ENCODE measurements at regions not wholly inside any gene's neighbourhood (a gene's known extent, or its start where the extent isn't known, plus 50 kb on each side); places are given as distances from the start of the nearest gene placed in this dataset.

- FAIRE-seq (no peak), DNase-seq (ENCODE audit: insufficient read length, low spot score) (no peak)
- TF ChIP-seq, protein P1, sequence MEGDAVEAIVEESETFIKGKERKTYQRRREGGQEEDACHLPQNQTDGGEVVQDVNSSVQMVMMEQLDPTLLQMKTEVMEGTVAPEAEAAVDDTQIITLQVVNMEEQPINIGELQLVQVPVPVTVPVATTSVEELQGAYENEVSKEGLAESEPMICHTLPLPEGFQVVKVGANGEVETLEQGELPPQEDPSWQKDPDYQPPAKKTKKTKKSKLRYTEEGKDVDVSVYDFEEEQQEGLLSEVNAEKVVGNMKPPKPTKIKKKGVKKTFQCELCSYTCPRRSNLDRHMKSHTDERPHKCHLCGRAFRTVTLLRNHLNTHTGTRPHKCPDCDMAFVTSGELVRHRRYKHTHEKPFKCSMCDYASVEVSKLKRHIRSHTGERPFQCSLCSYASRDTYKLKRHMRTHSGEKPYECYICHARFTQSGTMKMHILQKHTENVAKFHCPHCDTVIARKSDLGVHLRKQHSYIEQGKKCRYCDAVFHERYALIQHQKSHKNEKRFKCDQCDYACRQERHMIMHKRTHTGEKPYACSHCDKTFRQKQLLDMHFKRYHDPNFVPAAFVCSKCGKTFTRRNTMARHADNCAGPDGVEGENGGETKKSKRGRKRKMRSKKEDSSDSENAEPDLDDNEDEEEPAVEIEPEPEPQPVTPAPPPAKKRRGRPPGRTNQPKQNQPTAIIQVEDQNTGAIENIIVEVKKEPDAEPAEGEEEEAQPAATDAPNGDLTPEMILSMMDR (IDR thresholded peaks at IDR 0.05; ENCODE audit: insufficient read depth, missing control alignments) = no peak
Measured at GRCh38 chr12:90080616-90081015, 372.0 kb upstream of the ATP2B1 start.

DNA sequence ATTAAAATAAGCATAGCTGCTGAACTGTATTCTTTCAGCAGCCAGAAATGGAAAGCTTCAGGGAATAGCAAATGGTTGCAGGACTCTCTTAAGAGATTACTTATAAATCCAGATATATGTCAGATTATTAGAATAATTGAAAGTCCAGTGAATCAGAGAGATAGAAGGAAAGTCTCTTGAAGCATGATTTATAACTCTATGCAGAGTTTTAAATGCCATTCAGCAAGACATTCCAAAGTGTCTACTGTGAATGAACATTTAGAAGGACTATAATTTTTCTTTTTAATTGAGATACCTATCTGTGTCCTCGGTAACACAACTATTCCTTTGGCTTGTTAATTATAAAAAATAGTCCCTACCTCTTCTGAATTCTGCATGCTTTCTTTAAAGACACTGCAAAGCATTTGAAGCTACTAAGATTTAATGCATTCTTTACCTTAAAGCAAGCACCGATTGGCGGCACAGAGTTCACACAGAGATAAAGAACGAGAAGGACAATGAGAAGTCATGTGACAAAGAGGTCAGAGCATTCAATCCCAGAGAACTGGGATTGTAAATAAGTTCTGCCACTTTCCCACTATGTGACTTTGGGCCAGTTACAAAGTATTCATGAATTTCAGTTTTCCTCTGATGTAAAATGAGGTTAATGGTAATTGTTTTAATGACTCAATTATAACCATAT is 371.0 kb upstream of the ATP2B1 start:
- TF ChIP-seq, protein P1 (IDR thresholded peaks at IDR 0.05; ENCODE audit: insufficient read depth, missing control alignments) = no peak
- FAIRE-seq (no peak), DNase-seq (ENCODE audit: insufficient read length, low spot score) (no peak)

GRCh38 chr12:90078344-90078743 is 369.7 kb upstream of the ATP2B1 start:
- FAIRE-seq (no peak), DNase-seq (ENCODE audit: insufficient read length, low spot score) (no peak)
- TF ChIP-seq, protein P1 (IDR thresholded peaks at IDR 0.05; ENCODE audit: insufficient read depth, missing control alignments) = no peak

GRCh38 chr12:90077756-90078155 is 369.1 kb upstream of the ATP2B1 start:
- DNase-seq (ENCODE audit: insufficient read length, low spot score) (no peak), FAIRE-seq (no peak)
- TF ChIP-seq, protein P1 (IDR thresholded peaks at IDR 0.05; ENCODE audit: insufficient read depth, missing control alignments) = no peak

GRCh38 chr12:90076851-90077319 is 368.2 kb upstream of the ATP2B1 start:
- no peak for DNase-seq (ENCODE audit: insufficient read length, low spot score)
- TF ChIP-seq, protein P1 (IDR thresholded peaks at IDR 0.05; ENCODE audit: insufficient read depth, missing control alignments) = no peak

GRCh38 chr12:90075685-90076084 is 367.0 kb upstream of the ATP2B1 start:
- no peak for DNase-seq (ENCODE audit: insufficient read length, low spot score)
- FAIRE-seq = no peak
- TF ChIP-seq, protein P1 (IDR thresholded peaks at IDR 0.05; ENCODE audit: insufficient read depth, missing control alignments) = no peak

More at GRCh38 chr12:90076851-90077319, 368.2 kb upstream of the ATP2B1 start:
- no peak for FAIRE-seq

DNA sequence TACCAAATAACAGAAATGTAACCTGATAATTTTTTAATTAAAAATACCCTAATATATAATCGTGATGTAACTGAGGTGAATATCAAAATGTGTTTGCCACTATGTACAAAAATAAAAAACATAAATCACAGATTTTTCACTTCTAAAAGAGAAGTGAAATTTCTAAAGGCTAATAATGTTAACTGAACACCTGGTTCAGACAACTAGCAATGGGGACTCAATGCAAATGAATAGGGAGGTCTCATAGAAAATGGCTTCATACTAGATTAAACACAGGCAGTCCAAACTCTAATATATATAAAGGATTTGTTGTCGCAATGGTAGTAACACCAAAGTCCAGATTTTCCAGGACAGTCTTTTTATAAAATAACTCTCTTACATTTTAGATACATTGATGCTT is 365.4 kb upstream of the ATP2B1 start:
- FAIRE-seq = no peak
- DNase-seq (ENCODE audit: insufficient read length, low spot score) = no peak
- TF ChIP-seq, protein P1 (IDR thresholded peaks at IDR 0.05; ENCODE audit: insufficient read depth, missing control alignments) = no peak

All from D721Med (cell line).